Adrenal gland (tissue), 5 donors: ENCODE measurements at regions not wholly inside any gene's neighbourhood (a gene's known extent, or its start where the extent isn't known, plus 50 kb on each side); places are given as distances from the start of the nearest gene placed in this dataset.

ENCODE experiments used
- CTCF ChIP-seq, 6 experiments: fragments of 450-650 bp in 4 of 6; fragments of 200-600 bp in 2 of 6; sonication (generic) in 1 of 6; IDR thresholded peaks; 1 replicate in 5 of 6; 2 replicates in 1 of 6; pipeline versions ENCODE4 v1.5.1 to v1.8.0; 2016 to 2021; ENCODE audit warnings: antibody characterized with exemption in 6 of 6, mild to moderate bottlenecking in 2 of 6, moderate library complexity in 1 of 6
- POLR2A ChIP-seq, 2 donors: fragments of 450-650 bp; IDR thresholded peaks; one replicate each; pipeline ENCODE4 v1.6.1; 2017; ENCODE audit warnings: antibody characterized with exemption in 2 of 2, mild to moderate bottlenecking in 2 of 2, moderate library complexity in 1 of 2
- donor health status: DM: no; HTN: no; CAD: no.

- TF ChIP-seq CTCF (IDR thresholded peaks at IDR 0.05) (no peak), POLR2A (IDR thresholded peaks at IDR 0.05) (no peak)
Observed at GRCh38 chrX:112931900-112932299, 91.3 kb upstream of the AMOT start.
